Right ventricle myocardium superior (tissue), 1 donor: ENCODE measurements at regions not wholly inside any gene's neighbourhood (a gene's known extent, or its start where the extent isn't known, plus 50 kb on each side); places are given as distances from the start of the nearest gene placed in this dataset.

Source experiments
- ATAC-seq: fragments of 200-7000 bp; cut with Tn5 transposase; one replicate; pipeline ENCODE4 v1.9.1; 2020; ENCODE audit warnings: mild to moderate bottlenecking; ENCODE audit not compliant: poor library complexity
- DNase-seq: peaks from one replicate; pipeline ENCODE4 v3.0.0-alpha.2; 2020
- intact Hi-C: fragments of 100-400 bp; cut with DNase I; formaldehyde crosslinking; loops from one replicate; pipeline ENCODE4 v1.11.2; 2022
- donor health status: DM: no; HTN: yes; CAD: no; lungs with severe emphysema.

GRCh38 chr9:97803167-97804058, 49.6 kb upstream of the FOXE1 start:
- intact Hi-C loops = no loop called here
- peak; percentile 86 for DNase-seq
- peak; percentile 99 for ATAC-seq
